WTC11 (cell line): ENCODE measurements at regions not wholly inside any gene's neighbourhood (a gene's known extent, or its start where the extent isn't known, plus 50 kb on each side); places are given as distances from the start of the nearest gene placed in this dataset.

Experiments
- ATAC-seq: fragments of 200-7000 bp; cut with Tn5 transposase; 2 replicates; pipeline ENCODE4 v1.10.0; 2021; ENCODE audit warnings: mild to moderate bottlenecking, moderate library complexity
- CTCF ChIA-PET: fragments of 300-600 bp; sonication (Branson Sonifier 250); formaldehyde crosslinking; loops from one replicate; lab custom pipeline; 2021; ENCODE audit warnings: antibody characterized with exemption; lab: Charles Lee
- POLR2A ChIA-PET: fragments of 350-600 bp; sonication (Branson Sonifier 250); formaldehyde crosslinking; loops from one replicate; lab custom pipeline; 2021; ENCODE audit warnings: antibody characterized with exemption; lab: Charles Lee
- DNase-seq: peaks from one replicate; pipeline ENCODE4 v3.0.0; 2021; ENCODE audit warnings: low spot score
- H3K27ac Mint-ChIP-seq: 2 replicates; pipeline ENCODE4 v1.8.0; 2021; ENCODE audit warnings: mixed read lengths
- H3K27me3 Mint-ChIP-seq: 2 replicates; pipeline ENCODE4 v1.8.0; 2021; ENCODE audit warnings: low read depth, mild to moderate bottlenecking, moderate library complexity, mixed read lengths
- H3K36me3 Mint-ChIP-seq: 2 replicates; pipeline ENCODE4 v1.8.0; 2021; ENCODE audit warnings: mixed read lengths
- H3K4me1 Mint-ChIP-seq: 2 replicates; pipeline ENCODE4 v1.8.0; 2022; ENCODE audit warnings: mixed read lengths
- H3K4me3 Mint-ChIP-seq: 2 replicates; pipeline ENCODE4 v1.8.0; 2021; ENCODE audit warnings: mild to moderate bottlenecking, moderate library complexity, mixed read lengths
- H3K9me3 Mint-ChIP-seq: 2 replicates; pipeline ENCODE4 v1.8.0; 2021; ENCODE audit warnings: mixed read lengths
- AFF4 ChIP-seq: sonication (generic); formaldehyde crosslinking; IDR thresholded peaks from 2 replicates; pipeline ENCODE4 v1.8.1; 2023; ENCODE audit warnings: mild to moderate bottlenecking, missing genetic modification reagents, borderline replicate concordance
- AR ChIP-seq: fragments of 250-450 bp; sonication (Bioruptor Pico); IDR thresholded peaks from 2 replicates; pipeline ENCODE4 v1.9.0; 2021; ENCODE audit warnings: mild to moderate bottlenecking
- CDX4 ChIP-seq: fragments of 250-450 bp; sonication (Bioruptor Pico); IDR thresholded peaks from 2 replicates; pipeline ENCODE4 v1.9.0; 2021; ENCODE audit warnings: moderate library complexity, mild to moderate bottlenecking, inconsistent platforms, borderline replicate concordance
- CREM ChIP-seq: sonication (generic); formaldehyde crosslinking; IDR thresholded peaks from 2 replicates; pipeline ENCODE4 v1.8.1; 2022; ENCODE audit warnings: mild to moderate bottlenecking, missing genetic modification reagents, moderate library complexity
- ELF4 ChIP-seq: sonication (generic); formaldehyde crosslinking; IDR thresholded peaks from 2 replicates; pipeline ENCODE4 v1.8.1; 2022; ENCODE audit warnings: low read depth, mild to moderate bottlenecking, moderate library complexity, missing genetic modification reagents
- EMX1 ChIP-seq: fragments of 250-450 bp; sonication (Bioruptor Pico); IDR thresholded peaks from 2 replicates; pipeline ENCODE4 v1.8.0; 2021; ENCODE audit warnings: mild to moderate bottlenecking
- ETV6 ChIP-seq: sonication (generic); formaldehyde crosslinking; IDR thresholded peaks from 2 replicates; pipeline ENCODE4 v1.8.1; 2022; ENCODE audit warnings: mild to moderate bottlenecking, missing genetic modification reagents
- FOXP1 ChIP-seq: sonication (generic); formaldehyde crosslinking; IDR thresholded peaks from 2 replicates; pipeline ENCODE4 v1.8.0; 2022; ENCODE audit warnings: missing genetic modification reagents, mild to moderate bottlenecking, moderate library complexity, borderline replicate concordance
- GRHL2 ChIP-seq: fragments of 250-450 bp; sonication (Bioruptor Pico); IDR thresholded peaks from 2 replicates; pipeline ENCODE4 v1.8.0; 2022; ENCODE audit warnings: mild to moderate bottlenecking, moderate library complexity; ENCODE audit not compliant: insufficient replicate concordance, severe bottlenecking
- MLX ChIP-seq: sonication (generic); formaldehyde crosslinking; IDR thresholded peaks from 2 replicates; pipeline ENCODE4 v1.8.1; 2023; ENCODE audit warnings: mild to moderate bottlenecking, missing genetic modification reagents, moderate library complexity
- NFATC4 ChIP-seq: fragments of 250-450 bp; sonication (Bioruptor Pico); IDR thresholded peaks from 2 replicates; pipeline ENCODE4 v1.9.0; 2021; ENCODE audit warnings: mild to moderate bottlenecking
- NFE2L1 ChIP-seq: sonication (generic); formaldehyde crosslinking; IDR thresholded peaks from 2 replicates; pipeline ENCODE4 v1.8.1; 2023; ENCODE audit warnings: missing genetic modification reagents
- PREB ChIP-seq: sonication (generic); formaldehyde crosslinking; IDR thresholded peaks from 2 replicates; pipeline ENCODE4 v1.8.1; 2022; ENCODE audit warnings: mild to moderate bottlenecking, missing genetic modification reagents, moderate library complexity, borderline replicate concordance
- TEAD1 ChIP-seq: sonication (generic); formaldehyde crosslinking; IDR thresholded peaks from 2 replicates; pipeline ENCODE4 v1.8.0; 2022; ENCODE audit warnings: mild to moderate bottlenecking, missing genetic modification reagents
- TEAD4 ChIP-seq: sonication (generic); formaldehyde crosslinking; IDR thresholded peaks from 2 replicates; pipeline ENCODE4 v1.8.0; 2022; ENCODE audit warnings: mild to moderate bottlenecking, missing genetic modification reagents
- TP53 ChIP-seq: sonication (generic); formaldehyde crosslinking; IDR thresholded peaks from 2 replicates; pipeline ENCODE4 v1.8.1; 2023; ENCODE audit warnings: mild to moderate bottlenecking, missing genetic modification reagents
- ZNF138 ChIP-seq: sonication (generic); formaldehyde crosslinking; conservative IDR thresholded peaks from 2 replicates; pipeline ENCODE4 v1.8.1; 2022; ENCODE audit warnings: mild to moderate bottlenecking, moderate library complexity, missing genetic modification reagents
- ZNF263 ChIP-seq: sonication (generic); formaldehyde crosslinking; IDR thresholded peaks from 2 replicates; pipeline ENCODE4 v1.8.1; 2022; ENCODE audit warnings: low read depth, mild to moderate bottlenecking, moderate library complexity, missing genetic modification reagents

GRCh38 chr4:41432219-41432618 lies 105.7 kb upstream of the LIMCH1 start (continued):
- TF ChIP-seq AFF4 (no peak), EMX1 (CRISPR knock-in tag) (no peak), ELF4 (no peak), AR (CRISPR knock-in tag) (no peak), ETV6 (no peak), ZNF138 (CRISPR knock-in tag) (no peak), CREM (no peak), TEAD4 (CRISPR knock-in tag) (no peak), CDX4 (CRISPR knock-in tag) (no peak)

- peaks cover 49% of the 10 kb centered on the region for H3K27me3 Mint-ChIP-seq
- ATAC-seq (peak; percentile 87), DNase-seq (no peak)
- TF ChIP-seq FOXP1 (CRISPR knock-in tag): no peak
- TF ChIP-seq NFE2L1: no peak
- TF ChIP-seq TEAD4 (CRISPR knock-in tag): peak; percentile 86; the same call in 1 of the 2 replicates
- TF ChIP-seq ZNF263: no peak
- TF ChIP-seq TEAD1 (CRISPR knock-in tag): peak; percentile 95; the same call in 1 of the 2 replicates
- no peak for TF ChIP-seq GRHL2 (CRISPR knock-in tag)
- ChIA-PET POLR2A (interaction anchor here (1.4 kb wide), 1 partner anchor 74 kb away, joined by 4 read pairs; no protein-coding TSS in a partner anchor), CTCF (interaction anchor here (1.0 kb wide), 1 partner anchor 535 kb away, joined by 3 read pairs; no protein-coding TSS in a partner anchor)
- H3K36me3 Mint-ChIP-seq: peaks cover 11% of the 10 kb centered on the region
- H3K27ac Mint-ChIP-seq: peak overlapping the region; percentile 71
- peaks cover 14% of the 10 kb centered on the region for H3K9me3 Mint-ChIP-seq
- peak overlapping the region; percentile 22 for H3K4me3 Mint-ChIP-seq
- peaks cover 62% of the 10 kb centered on the region for H3K4me1 Mint-ChIP-seq
These were observed 105.1 kb upstream of the LIMCH1 start for GRCh38 chr4:41432881-41433280.

GRCh38 chr4:41433361-41433760 lies 104.6 kb upstream of the LIMCH1 start:
- ATAC-seq: peak; percentile 18

GRCh38 chr4:41435510-41435909 lies 102.4 kb upstream of the LIMCH1 start:
- ChIA-PET POLR2A (no interaction called here), CTCF (no interaction called here)
- ATAC-seq: no peak
- TF ChIP-seq PREB (CRISPR knock-in tag) (no peak), CREM (no peak), TP53 (CRISPR knock-in tag) (no peak), MLX (CRISPR knock-in tag) (no peak)
- H3K4me3 Mint-ChIP-seq: no peak overlapping the region
- DNase-seq: no peak
- H3K9me3 Mint-ChIP-seq: peaks cover 8% of the 10 kb centered on the region
- peaks cover 53% of the 10 kb centered on the region for H3K4me1 Mint-ChIP-seq
- peaks cover 40% of the 10 kb centered on the region for H3K27me3 Mint-ChIP-seq
- H3K36me3 Mint-ChIP-seq: peaks cover 4% of the 10 kb centered on the region; the same call in 1 of the 2 replicates
- no peak overlapping the region for H3K27ac Mint-ChIP-seq

More at GRCh38 chr4:41433361-41433760, 104.6 kb upstream of the LIMCH1 start:
- DNase-seq: no peak
- no peak for TF ChIP-seq NFATC4 (CRISPR knock-in tag)
- H3K4me3 Mint-ChIP-seq: peak overlapping the region; percentile 22
- H3K27ac Mint-ChIP-seq: peak overlapping the region; percentile 71
- peaks cover 49% of the 10 kb centered on the region for H3K27me3 Mint-ChIP-seq
- H3K36me3 Mint-ChIP-seq: peaks cover 11% of the 10 kb centered on the region
- ChIA-PET CTCF (interaction anchor here (1.0 kb wide), 1 partner anchor 536 kb away, joined by 3 read pairs; no protein-coding TSS in a partner anchor), POLR2A (no interaction called here)
- peaks cover 57% of the 10 kb centered on the region for H3K4me1 Mint-ChIP-seq
- H3K9me3 Mint-ChIP-seq: peaks cover 14% of the 10 kb centered on the region
